Caco-2 (cell line): ENCODE measurements at regions not wholly inside any gene's neighbourhood (a gene's known extent, or its start where the extent isn't known, plus 50 kb on each side); places are given as distances from the start of the nearest gene placed in this dataset.

ENCODE experiments used
- BruUV-seq: library from RNA; stranded (reverse); fragments of 400-500 nt; replicated peaks from 2 replicates; lab custom pipeline; 2021; lab: Mats Ljungman, UMichigan
- CTCF ChIA-PET: fragments of 300-600 bp; sonication (Branson Sonifier 250); formaldehyde crosslinking; loops from one replicate; lab custom pipeline; 2022; ENCODE audit warnings: antibody characterized with exemption; lab: Charles Lee
- POLR2A ChIA-PET: fragments of 300-600 bp; sonication (Branson Sonifier 250); formaldehyde crosslinking; loops from one replicate; lab custom pipeline; 2022; ENCODE audit warnings: antibody characterized with exemption; lab: Charles Lee
- DNase-seq, 2 experiments: peaks; one replicate each; pipeline versions ENCODE4 v3.0.0 to v3.0.0-alpha.2; 2020 to 2022
- H3K27me3 ChIP-seq: replicated peaks from 2 replicates; pipeline ENCODE4 v1.6.0; 2011; ENCODE audit warnings: low read length; ENCODE audit not compliant: control insufficient read depth, insufficient read depth
- H3K36me3 ChIP-seq: 2 replicates; pipeline ENCODE4 v1.5.1; 2011; ENCODE audit warnings: low read length; ENCODE audit not compliant: control insufficient read depth, insufficient read depth
- H3K4me1 ChIP-seq: fragments of 250-450 bp; sonication (Bioruptor Pico); 2 replicates; pipeline ENCODE4 v1.5.1; 2020; ENCODE audit warnings: mild to moderate bottlenecking
- H3K4me3 ChIP-seq: 2 replicates; pipeline ENCODE4 v1.5.1; 2011; ENCODE audit warnings: low read depth, mild to moderate bottlenecking, control low read depth, low read length
- H3K9me3 ChIP-seq: fragments of 250-450 bp; sonication (Bioruptor Pico); 2 replicates; pipeline ENCODE4 v1.5.1; 2020; ENCODE audit warnings: mild to moderate bottlenecking, moderate library complexity
- H3K27ac Mint-ChIP-seq: one replicate; pipeline ENCODE4 v1.8.0; 2022; ENCODE audit warnings: mixed read lengths; ENCODE audit not compliant: unreplicated experiment
- H3K27me3 Mint-ChIP-seq: one replicate; pipeline ENCODE4 v1.8.0; 2022; ENCODE audit warnings: mixed read lengths; ENCODE audit not compliant: insufficient read depth, unreplicated experiment
- H3K36me3 Mint-ChIP-seq: one replicate; pipeline ENCODE4 v1.8.0; 2022; ENCODE audit warnings: mild to moderate bottlenecking, mixed read lengths; ENCODE audit not compliant: insufficient read depth, unreplicated experiment
- H3K4me1 Mint-ChIP-seq: one replicate; pipeline ENCODE4 v1.8.0; 2022; ENCODE audit warnings: low read depth, mixed read lengths; ENCODE audit not compliant: unreplicated experiment
- H3K4me3 Mint-ChIP-seq: one replicate; pipeline ENCODE4 v1.8.0; 2022; ENCODE audit warnings: mild to moderate bottlenecking, moderate library complexity, mixed read lengths; ENCODE audit not compliant: unreplicated experiment
- H3K9me3 Mint-ChIP-seq: one replicate; pipeline ENCODE4 v1.8.0; 2022; ENCODE audit warnings: mixed read lengths; ENCODE audit not compliant: unreplicated experiment
- intact Hi-C: fragments of 100-400 bp; cut with micrococcal nuclease; formaldehyde crosslinking; loops from one replicate; pipeline ENCODE4 v1.10.0; 2022; ENCODE audit not compliant: unreplicated experiment
- TF ChIP-seq, protein P1 (sequence below), 2 experiments: fragments of 200-600 bp in 1 of 2; IDR thresholded peaks; 1 replicate in 1 of 2; 2 replicates in 1 of 2; pipeline versions ENCODE4 v1.5.1 to v1.8.0; 2011 to 2022; ENCODE audit warnings: antibody characterized with exemption in 1 of 2, control low read depth in 1 of 2, inconsistent platforms in 1 of 2, low read depth in 1 of 2, low read length in 1 of 2, mild to moderate bottlenecking in 1 of 2, moderate library complexity in 1 of 2; ENCODE audit not compliant: insufficient read depth in 1 of 2, severe bottlenecking in 1 of 2, unreplicated experiment in 1 of 2

GRCh38 chr6:43942011-43942442 lies 172.0 kb downstream of the VEGFA start:
- peaks cover 21% of the 10 kb centered on the region for H3K4me1 Mint-ChIP-seq
- no peaks in the 10 kb centered on the region for H3K36me3 ChIP-seq
- H3K9me3 ChIP-seq: no peaks in the 10 kb centered on the region
- TF ChIP-seq, protein P1, sequence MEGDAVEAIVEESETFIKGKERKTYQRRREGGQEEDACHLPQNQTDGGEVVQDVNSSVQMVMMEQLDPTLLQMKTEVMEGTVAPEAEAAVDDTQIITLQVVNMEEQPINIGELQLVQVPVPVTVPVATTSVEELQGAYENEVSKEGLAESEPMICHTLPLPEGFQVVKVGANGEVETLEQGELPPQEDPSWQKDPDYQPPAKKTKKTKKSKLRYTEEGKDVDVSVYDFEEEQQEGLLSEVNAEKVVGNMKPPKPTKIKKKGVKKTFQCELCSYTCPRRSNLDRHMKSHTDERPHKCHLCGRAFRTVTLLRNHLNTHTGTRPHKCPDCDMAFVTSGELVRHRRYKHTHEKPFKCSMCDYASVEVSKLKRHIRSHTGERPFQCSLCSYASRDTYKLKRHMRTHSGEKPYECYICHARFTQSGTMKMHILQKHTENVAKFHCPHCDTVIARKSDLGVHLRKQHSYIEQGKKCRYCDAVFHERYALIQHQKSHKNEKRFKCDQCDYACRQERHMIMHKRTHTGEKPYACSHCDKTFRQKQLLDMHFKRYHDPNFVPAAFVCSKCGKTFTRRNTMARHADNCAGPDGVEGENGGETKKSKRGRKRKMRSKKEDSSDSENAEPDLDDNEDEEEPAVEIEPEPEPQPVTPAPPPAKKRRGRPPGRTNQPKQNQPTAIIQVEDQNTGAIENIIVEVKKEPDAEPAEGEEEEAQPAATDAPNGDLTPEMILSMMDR (IDR thresholded peaks at IDR 0.05; ENCODE audit: insufficient read depth in 1 of 2, low read depth in 1 of 2, low read length in 1 of 2, severe bottlenecking in 1 of 2, unreplicated experiment in 1 of 2): no peak
- no TSS peak for BruUV-seq
- intact Hi-C loops: no loop called here
- no peak for DNase-seq
- H3K27me3 Mint-ChIP-seq: no peaks in the 10 kb centered on the region
- H3K4me1 ChIP-seq: peaks cover 14% of the 10 kb centered on the region
- peaks cover 10% of the 10 kb centered on the region for H3K9me3 Mint-ChIP-seq
- no peaks in the 10 kb centered on the region for H3K36me3 Mint-ChIP-seq
- no peak overlapping the region for H3K4me3 Mint-ChIP-seq
- H3K27ac Mint-ChIP-seq: no peak overlapping the region
- CTCF ChIA-PET: interaction anchor here (1.1 kb wide), 1 partner anchor 137 kb away, joined by 3 read pairs; no protein-coding TSS in a partner anchor
- no peak overlapping the region for H3K4me3 ChIP-seq
- POLR2A ChIA-PET: no interaction called here
- H3K27me3 ChIP-seq: no peaks in the 10 kb centered on the region

DNA sequence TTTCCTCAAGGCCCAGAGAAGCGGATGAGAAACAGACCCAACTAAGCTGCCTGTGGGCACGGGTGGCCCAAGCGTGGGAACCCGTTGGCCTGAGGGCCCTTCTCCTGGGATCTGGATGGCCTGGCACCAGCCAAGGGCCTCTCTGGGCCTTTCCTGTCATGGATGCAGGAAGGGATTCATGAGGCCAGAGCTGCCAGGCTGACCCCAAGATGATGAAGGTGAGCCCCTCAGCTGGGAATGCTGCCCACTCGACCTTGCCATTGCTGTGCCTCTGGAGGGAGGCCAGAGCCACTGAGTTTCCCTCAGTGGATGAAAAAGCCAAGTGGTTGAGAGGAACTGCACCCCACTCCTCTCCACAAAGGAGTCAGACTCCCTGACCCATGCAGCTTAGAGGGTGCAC lies 171.2 kb downstream of the VEGFA start:
- no peak for DNase-seq
- H3K27me3 ChIP-seq: no peaks in the 10 kb centered on the region
- Mint-ChIP-seq H3K36me3 (no peaks in the 10 kb centered on the region), H3K9me3 (peaks cover 2% of the 10 kb centered on the region), H3K4me3 (no peak overlapping the region), H3K27ac (no peak overlapping the region), H3K4me1 (peaks cover 27% of the 10 kb centered on the region), H3K27me3 (no peaks in the 10 kb centered on the region)
- no peak overlapping the region for H3K4me3 ChIP-seq
- ChIA-PET CTCF (interaction anchor here (0.6 to 1.1 kb wide), 3 partner anchors 10 to 138 kb away, joined by 3 read pairs; no protein-coding TSS in a partner anchor), POLR2A (interaction anchor here (0.6 kb wide), 1 partner anchor 103 kb away, joined by 3 read pairs; no protein-coding TSS in a partner anchor)
- H3K36me3 ChIP-seq: no peaks in the 10 kb centered on the region
- H3K4me1 ChIP-seq: peaks cover 17% of the 10 kb centered on the region
- H3K9me3 ChIP-seq: no peaks in the 10 kb centered on the region
- TF ChIP-seq, protein P1 (IDR thresholded peaks at IDR 0.05; ENCODE audit: insufficient read depth in 1 of 2, low read depth in 1 of 2, low read length in 1 of 2, severe bottlenecking in 1 of 2, unreplicated experiment in 1 of 2): no peak
- BruUV-seq: no TSS peak
- intact Hi-C loops: no loop called here

DNA sequence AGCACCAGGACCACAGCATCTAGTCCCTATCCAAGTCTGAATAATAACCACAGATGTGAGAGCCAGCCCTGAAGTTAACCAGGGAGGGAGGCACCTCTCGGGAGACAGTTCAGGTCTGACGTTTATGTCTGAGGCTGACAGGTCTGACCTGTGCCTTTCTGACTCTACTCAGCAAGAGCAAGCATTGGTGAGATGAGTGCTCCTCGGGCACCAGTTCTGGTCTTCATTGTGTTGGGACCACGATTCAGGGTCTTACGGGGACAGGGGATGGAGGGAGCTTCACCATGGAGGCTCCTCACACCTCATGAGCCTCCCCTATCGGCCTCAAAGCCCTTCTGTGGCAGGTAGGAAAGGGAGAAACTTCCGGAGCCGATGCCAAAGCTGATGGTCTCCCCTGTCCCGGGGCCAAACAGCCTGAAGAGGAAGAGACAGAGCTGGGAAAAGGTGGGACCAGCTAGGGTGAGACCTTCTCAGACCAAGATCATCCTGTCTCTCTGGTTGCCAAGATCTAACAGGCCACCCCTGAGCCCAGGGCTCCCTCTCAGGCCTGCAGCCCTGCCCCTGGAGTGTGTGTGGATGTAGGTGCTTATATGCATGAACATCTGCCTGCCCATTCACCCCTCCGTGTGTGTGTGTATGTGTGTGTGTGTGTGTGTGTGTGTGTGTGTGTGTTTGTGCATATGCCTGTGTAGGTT lies 170.5 kb downstream of the VEGFA start:
- TF ChIP-seq, protein P1 (IDR thresholded peaks at IDR 0.05; ENCODE audit: insufficient read depth in 1 of 2, low read depth in 1 of 2, low read length in 1 of 2, severe bottlenecking in 1 of 2, unreplicated experiment in 1 of 2): no peak
- H3K27ac Mint-ChIP-seq: no peak overlapping the region
- ChIA-PET POLR2A (no interaction called here), CTCF (interaction anchor here (0.6 to 0.9 kb wide), 2 partner anchors 11 to 65 kb away, joined by 3 read pairs; no protein-coding TSS in a partner anchor)
- no peak overlapping the region for H3K4me3 Mint-ChIP-seq
- no TSS peak for BruUV-seq
- H3K36me3 ChIP-seq: no peaks in the 10 kb centered on the region
- no peaks in the 10 kb centered on the region for H3K9me3 ChIP-seq
- peaks cover 27% of the 10 kb centered on the region for H3K4me1 Mint-ChIP-seq
- no peak for DNase-seq
- no peak overlapping the region for H3K4me3 ChIP-seq
- no peaks in the 10 kb centered on the region for H3K9me3 Mint-ChIP-seq
- no peaks in the 10 kb centered on the region for H3K36me3 Mint-ChIP-seq
- H3K4me1 ChIP-seq: peaks cover 17% of the 10 kb centered on the region
- intact Hi-C loops: no loop called here
- H3K27me3 Mint-ChIP-seq: no peaks in the 10 kb centered on the region
- H3K27me3 ChIP-seq: no peaks in the 10 kb centered on the region
